OCI-LY3 (cell line): ENCODE measurements at regions not wholly inside any gene's neighbourhood (a gene's known extent, or its start where the extent isn't known, plus 50 kb on each side); places are given as distances from the start of the nearest gene placed in this dataset.

Experiments
- H2AFZ ChIP-seq: fragments of 200-600, 300-600 bp; shearing (Covaris generic); 2 replicates; pipeline ENCODE4 v1.6.0; 2014; ENCODE audit warnings: antibody characterized with exemption, low read depth, low read length
- H3K27ac ChIP-seq: fragments of 200-600, 300-600 bp; sonication (generic); 2 replicates; pipeline ENCODE4 v1.5.1; 2014; ENCODE audit warnings: mild to moderate bottlenecking, low read length, moderate library complexity, mixed read lengths
- H3K27me3 ChIP-seq: fragments of 200-600, 300-600 bp; sonication (generic); 2 replicates; pipeline ENCODE4 v1.6.1; 2014; ENCODE audit warnings: low read depth, low read length, mixed read lengths
- H3K36me3 ChIP-seq: fragments of 200-600, 300-600 bp; sonication (generic); replicated peaks from 2 replicates; pipeline ENCODE3; 2014; ENCODE audit warnings: low read depth, low read length, mixed read lengths
- H3K4me1 ChIP-seq: fragments of 300-600, 200-600 bp; sonication (generic); 2 replicates; pipeline ENCODE4 v1.6.1; 2014; ENCODE audit warnings: low read length, mixed read lengths
- H3K4me2 ChIP-seq: fragments of 200-600, 300-600 bp; sonication (generic); 2 replicates; pipeline ENCODE4 v1.6.1; 2014; ENCODE audit warnings: low read length, mixed read lengths
- H3K4me3 ChIP-seq: fragments of 300-600, 200-600 bp; sonication (generic); 2 replicates; pipeline ENCODE4 v1.5.1; 2014; ENCODE audit warnings: antibody characterized with exemption, mild to moderate bottlenecking, low read length, moderate library complexity
- H3K79me2 ChIP-seq: fragments of 300-600, 200-600 bp; shearing (Covaris generic); 2 replicates; pipeline ENCODE4 v1.6.1; 2014; ENCODE audit warnings: mild to moderate bottlenecking, low read length, mixed read lengths
- H3K9ac ChIP-seq: fragments of 300-600, 200-600 bp; shearing (Covaris generic); 2 replicates; pipeline ENCODE4 v1.6.0; 2014; ENCODE audit warnings: mild to moderate bottlenecking, low read length, moderate library complexity
- H3K9me3 ChIP-seq: fragments of 200-600, 300-600 bp; shearing (Covaris generic); 2 replicates; pipeline ENCODE4 v1.6.1; 2014; ENCODE audit warnings: low read length, mixed read lengths; ENCODE audit not compliant: insufficient read depth
- H4K20me1 ChIP-seq: fragments of 200-600, 300-600 bp; sonication (generic); 2 replicates; pipeline ENCODE4 v1.6.1; 2016; ENCODE audit warnings: low read length, mixed read lengths; ENCODE audit not compliant: insufficient read depth
- CTCF ChIP-seq: fragments of 200-600, 300-600 bp; sonication (generic); IDR thresholded peaks from 2 replicates; pipeline ENCODE4 v1.5.1; 2014; ENCODE audit warnings: antibody characterized with exemption, low read length, low read depth
- EZH2phosphoT487 ChIP-seq: fragments of 200-600 bp; shearing (Covaris generic); IDR thresholded peaks from 2 replicates; pipeline ENCODE4 v1.6.1; 2018; ENCODE audit warnings: antibody characterized with exemption, mixed run types, low read depth

GRCh38 chr3:177726807-177727206 lies 529.5 kb upstream of the TBL1XR1 start:
- no peaks in the 10 kb centered on the region for H3K79me2 ChIP-seq
- no peaks in the 10 kb centered on the region for H3K36me3 ChIP-seq
- H3K4me3 ChIP-seq, result no peak overlapping the region
- no peak overlapping the region for H3K4me2 ChIP-seq
- H3K9ac ChIP-seq, result no peak overlapping the region
- no peaks in the 10 kb centered on the region for H4K20me1 ChIP-seq
- TF ChIP-seq CTCF (no peak), EZH2phosphoT487 (no peak)
- no peak overlapping the region for H2AFZ ChIP-seq
- no peaks in the 10 kb centered on the region for H3K9me3 ChIP-seq
- no peak overlapping the region for H3K27ac ChIP-seq
- H3K4me1 ChIP-seq, result peaks cover 25% of the 10 kb centered on the region
- no peaks in the 10 kb centered on the region for H3K27me3 ChIP-seq

GRCh38 chr3:177729956-177730681 lies 532.8 kb upstream of the TBL1XR1 start:
- Histone ChIP-seq H3K9ac (no peak overlapping the region), H3K9me3 (no peaks in the 10 kb centered on the region), H3K4me3 (no peak overlapping the region), H3K27me3 (no peaks in the 10 kb centered on the region), H4K20me1 (no peaks in the 10 kb centered on the region), H3K79me2 (no peaks in the 10 kb centered on the region), H3K27ac (no peak overlapping the region), H3K36me3 (no peaks in the 10 kb centered on the region), H3K4me1 (peaks cover 23% of the 10 kb centered on the region), H2AFZ (no peak overlapping the region), H3K4me2 (no peak overlapping the region)
- no peak for TF ChIP-seq EZH2phosphoT487
- TF ChIP-seq CTCF, result no peak

GRCh38 chr3:177730814-177731213 lies 533.5 kb upstream of the TBL1XR1 start:
- Histone ChIP-seq H3K4me1 (peaks cover 21% of the 10 kb centered on the region), H2AFZ (no peak overlapping the region), H3K79me2 (no peaks in the 10 kb centered on the region), H3K4me3 (no peak overlapping the region), H4K20me1 (no peaks in the 10 kb centered on the region), H3K9me3 (no peaks in the 10 kb centered on the region), H3K9ac (no peak overlapping the region), H3K4me2 (no peak overlapping the region), H3K27ac (no peak overlapping the region), H3K36me3 (no peaks in the 10 kb centered on the region), H3K27me3 (no peaks in the 10 kb centered on the region)
- TF ChIP-seq CTCF (no peak), EZH2phosphoT487 (no peak)

DNA sequence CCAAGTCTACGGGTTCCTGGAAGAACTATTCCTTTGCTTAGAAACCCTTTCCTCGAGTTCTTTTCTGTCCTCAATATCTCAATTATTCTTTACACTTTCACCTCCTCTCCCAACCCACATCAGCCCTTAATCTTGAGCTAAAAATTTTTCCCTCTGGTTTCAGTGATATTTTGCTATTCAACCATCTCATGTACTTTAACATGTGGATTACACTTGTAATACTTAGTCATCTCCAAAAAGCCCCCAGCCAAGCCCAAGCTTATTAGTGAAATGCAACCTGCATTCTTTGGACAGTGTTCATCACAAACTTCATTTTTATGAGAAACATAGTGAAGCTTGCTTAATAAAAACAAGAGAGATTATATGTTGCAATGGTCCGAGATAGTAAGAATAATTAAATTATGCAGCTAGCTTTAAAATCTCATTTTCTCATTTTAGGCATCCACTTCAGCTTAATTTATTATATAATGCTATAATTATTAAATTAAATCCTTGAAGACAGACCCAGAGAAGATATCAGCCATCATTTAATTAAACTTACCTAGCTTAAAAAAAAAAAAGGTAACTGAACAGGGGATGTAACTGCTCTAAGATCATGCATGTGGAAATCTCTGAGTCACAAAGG lies 534.5 kb upstream of the TBL1XR1 start:
- Histone ChIP-seq H3K4me2 (no peak overlapping the region), H4K20me1 (no peaks in the 10 kb centered on the region), H3K9ac (no peak overlapping the region), H3K27me3 (no peaks in the 10 kb centered on the region), H3K27ac (no peak overlapping the region), H2AFZ (no peak overlapping the region), H3K9me3 (no peaks in the 10 kb centered on the region), H3K36me3 (no peaks in the 10 kb centered on the region), H3K4me1 (peaks cover 16% of the 10 kb centered on the region), H3K79me2 (no peaks in the 10 kb centered on the region), H3K4me3 (no peak overlapping the region)
- TF ChIP-seq EZH2phosphoT487, result no peak
- TF ChIP-seq CTCF, result no peak
